RWPE2 (cell line): ENCODE measurements at regions not wholly inside any gene's neighbourhood (a gene's known extent, or its start where the extent isn't known, plus 50 kb on each side); places are given as distances from the start of the nearest gene placed in this dataset.
"Not testable (repeated sequence)": the region's sequence is repeated elsewhere in the genome, so short reads cannot be mapped to it uniquely, and the experiment has no call there.

Experiments used
- ATAC-seq: fragments of 200-7000 bp; cut with Tn5 transposase; 3 replicates; pipeline ENCODE4 v1.9.1; 2021; ENCODE audit warnings: low read depth
- DNase-seq: peaks from one replicate; pipeline ENCODE4 v3.0.0-alpha.2; 2020; ENCODE audit warnings: low spot score
- H3K27ac ChIP-seq: fragments of 450-650 bp; 2 replicates; pipeline ENCODE4 v1.5.1; 2017; ENCODE audit warnings: mild to moderate bottlenecking; ENCODE audit not compliant: poor library complexity, severe bottlenecking
- H3K27me3 ChIP-seq: fragments of 250-450 bp; sonication (Bioruptor Pico); 2 replicates; pipeline ENCODE4 v1.5.1; 2021; ENCODE audit warnings: mild to moderate bottlenecking, moderate library complexity; ENCODE audit not compliant: insufficient read depth, poor library complexity, severe bottlenecking
- H3K36me3 ChIP-seq: fragments of 250-450 bp; sonication (Bioruptor Pico); 2 replicates; pipeline ENCODE4 v1.5.1; 2020; ENCODE audit warnings: low read depth, mild to moderate bottlenecking, moderate library complexity
- H3K4me1 ChIP-seq: fragments of 250-450 bp; sonication (Bioruptor Pico); 2 replicates; pipeline ENCODE4 v1.5.1; 2021; ENCODE audit warnings: mild to moderate bottlenecking, moderate library complexity; ENCODE audit not compliant: insufficient read depth, poor library complexity, severe bottlenecking
- H3K4me3 ChIP-seq: fragments of 250-450 bp; sonication (Bioruptor Pico); 2 replicates; pipeline ENCODE4 v1.5.1; 2021; ENCODE audit warnings: mild to moderate bottlenecking, moderate library complexity; ENCODE audit not compliant: severe bottlenecking
- H3K9me3 ChIP-seq: fragments of 250-450 bp; sonication (Bioruptor Pico); 2 replicates; pipeline ENCODE4 v1.5.1; 2021; ENCODE audit warnings: mild to moderate bottlenecking, moderate library complexity; ENCODE audit not compliant: severe bottlenecking
- CTCF ChIP-seq: fragments of 450-650 bp; IDR thresholded peaks from one replicate; pipeline ENCODE4 v1.5.1; 2017; ENCODE audit warnings: mild to moderate bottlenecking, moderate library complexity; ENCODE audit not compliant: poor library complexity, severe bottlenecking

- no peak for TF ChIP-seq CTCF
- H3K27me3 ChIP-seq: peaks cover 9% of the 10 kb centered on the region
- H3K27ac ChIP-seq: no peak overlapping the region
- H3K9me3 ChIP-seq: no peaks in the 10 kb centered on the region
- H3K4me1 ChIP-seq: no peaks in the 10 kb centered on the region
- no peaks in the 10 kb centered on the region for H3K36me3 ChIP-seq
- no peak for DNase-seq
- ATAC-seq: no peak
- H3K4me3 ChIP-seq: no peak overlapping the region
Measured at GRCh38 chr5:91754990-91755389, 371.9 kb upstream of the ARRDC3 start.

DNA sequence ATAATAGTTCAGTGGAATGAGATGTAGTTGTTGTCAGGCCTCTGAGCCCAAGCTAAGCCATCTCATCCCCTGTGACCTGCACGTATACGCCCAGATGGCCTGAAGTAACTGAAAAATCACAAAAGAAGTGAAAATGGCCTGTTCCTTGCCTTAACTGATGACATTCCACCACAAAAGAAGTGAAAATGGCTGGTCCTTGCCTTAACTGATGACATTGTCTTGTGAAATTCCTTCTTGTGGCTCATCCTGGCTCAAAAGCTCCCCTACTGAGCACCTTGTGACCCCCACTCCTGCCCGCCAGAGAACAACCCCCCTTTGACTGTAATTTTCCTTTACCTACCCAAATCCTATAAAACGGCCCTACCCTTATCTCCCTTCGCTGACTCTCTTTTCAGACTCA, 361.4 kb upstream of the ARRDC3 start:
- not testable (repeated sequence) for H3K27ac ChIP-seq, ATAC-seq, H3K4me3 ChIP-seq, H3K4me1 ChIP-seq, H3K36me3 ChIP-seq, H3K27me3 ChIP-seq, DNase-seq, H3K9me3 ChIP-seq

DNA sequence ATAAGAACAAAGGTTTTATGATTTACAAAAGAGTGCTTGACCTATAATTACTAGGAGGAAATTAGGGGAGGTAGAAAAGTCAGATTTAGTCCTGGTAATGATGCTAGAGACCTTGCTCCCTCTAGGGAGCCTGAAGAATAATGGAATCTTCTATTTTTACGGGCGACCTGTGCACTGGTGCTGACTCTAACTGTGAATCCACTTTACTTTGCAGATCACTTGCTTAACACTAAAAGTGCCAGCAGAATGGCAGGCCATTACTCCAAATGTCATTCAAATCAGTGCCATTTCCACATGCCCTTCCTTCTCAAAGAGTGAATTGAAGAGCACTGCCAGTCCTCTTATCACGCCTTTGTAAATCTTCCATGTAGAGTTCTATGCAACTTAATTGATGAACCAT, 359.4 kb upstream of the ARRDC3 start:
- H3K27me3 ChIP-seq: no peaks in the 10 kb centered on the region
- H3K36me3 ChIP-seq: no peaks in the 10 kb centered on the region
- DNase-seq: no peak
- no peak for ATAC-seq
- H3K4me1 ChIP-seq: no peaks in the 10 kb centered on the region
- H3K9me3 ChIP-seq: no peaks in the 10 kb centered on the region
- H3K27ac ChIP-seq: no peak overlapping the region
- no peak for TF ChIP-seq CTCF
- H3K4me3 ChIP-seq: no peak overlapping the region

- Histone ChIP-seq H3K9me3 (no peaks in the 10 kb centered on the region), H3K4me1 (no peaks in the 10 kb centered on the region), H3K27me3 (no peaks in the 10 kb centered on the region), H3K4me3 (no peak overlapping the region), H3K36me3 (no peaks in the 10 kb centered on the region), H3K27ac (no peak overlapping the region)
- DNase-seq (no peak), ATAC-seq (no peak)
- no peak for TF ChIP-seq CTCF
Measured at GRCh38 chr5:91741764-91742505, 358.8 kb upstream of the ARRDC3 start.

DNA sequence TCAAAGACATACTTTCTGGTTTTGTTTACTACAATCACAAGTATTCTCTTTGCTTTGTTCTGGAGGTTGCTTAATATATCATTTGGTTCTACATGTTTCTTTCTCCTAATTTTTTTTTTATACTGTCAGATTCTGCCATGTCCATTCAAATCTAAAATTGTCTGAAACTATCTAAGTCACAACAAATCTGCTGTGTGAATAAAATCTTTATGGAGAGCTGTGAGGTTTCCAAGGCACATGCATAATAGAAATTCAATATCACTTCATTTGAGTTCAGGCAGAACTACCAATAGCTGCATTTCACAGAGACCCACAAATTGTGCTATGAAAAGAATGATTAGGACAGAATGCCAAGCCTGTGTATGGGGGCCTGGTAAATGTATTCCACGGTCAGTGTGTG, 346.9 kb upstream of the ARRDC3 start:
- ATAC-seq: no peak

More for the DNA sequence above, 346.9 kb upstream of the ARRDC3 start:
- Histone ChIP-seq H3K27ac (no peak overlapping the region), H3K36me3 (no peaks in the 10 kb centered on the region), H3K4me3 (no peak overlapping the region), H3K4me1 (no peaks in the 10 kb centered on the region), H3K9me3 (no peaks in the 10 kb centered on the region), H3K27me3 (no peaks in the 10 kb centered on the region)
- DNase-seq: no peak
- no peak for TF ChIP-seq CTCF
